Stimulated activated naive CD8-positive, alpha-beta T cell treated with anti-CD3 and anti-CD28 coated beads, Interleukin-15, Interleukin-2, amounts not matched to agents 100 U/mL and 50 U/mL, for 24 hours (primary cell): ENCODE measurements at regions not wholly inside any gene's neighbourhood (a gene's known extent, or its start where the extent isn't known, plus 50 kb on each side); places are given as distances from the start of the nearest gene placed in this dataset.
"Not testable (repeated sequence)": the region's sequence is repeated elsewhere in the genome, so short reads cannot be mapped to it uniquely, and the experiment has no call there.

ENCODE experiments used
- ATAC-seq: fragments of 150-1000 bp; cut with Tn5 transposase; one replicate; pipeline ENCODE4 v1.10.0; 2021
- DNase-seq: peaks from one replicate; pipeline ENCODE4 v3.0.0; 2021

GRCh38 chr19:27821418-27822018, 1391.4 kb downstream of the UQCRFS1 start:
- no peak for DNase-seq
- no peak for ATAC-seq

GRCh38 chr19:27815985-27816384, 1397.0 kb downstream of the UQCRFS1 start:
- no peak for DNase-seq
- no peak for ATAC-seq

GRCh38 chr19:27814834-27815233, 1398.1 kb downstream of the UQCRFS1 start:
- DNase-seq, ATAC-seq: not testable (repeated sequence)

- not testable (repeated sequence) for ATAC-seq, DNase-seq
These were observed 1398.7 kb downstream of the UQCRFS1 start for GRCh38 chr19:27814274-27814673.

GRCh38 chr19:27806471-27807070, 1406.4 kb downstream of the UQCRFS1 start:
- DNase-seq = no peak
- no peak for ATAC-seq

- ATAC-seq (no peak), DNase-seq (no peak)
These were observed 1407.1 kb downstream of the UQCRFS1 start for GRCh38 chr19:27805848-27806247.

GRCh38 chr19:27802293-27802692, 1410.7 kb downstream of the UQCRFS1 start:
- ATAC-seq = not testable (repeated sequence)
- peak; percentile 9 for DNase-seq

GRCh38 chr19:27796540-27796939, 1416.4 kb downstream of the UQCRFS1 start:
- DNase-seq = no peak
- ATAC-seq = no peak

- no peak for ATAC-seq
- DNase-seq = no peak
These were observed 1416.9 kb downstream of the UQCRFS1 start for GRCh38 chr19:27796073-27796472.

GRCh38 chr19:27795369-27795768, 1417.6 kb downstream of the UQCRFS1 start:
- ATAC-seq (no peak), DNase-seq (no peak)

- ATAC-seq = no peak
- DNase-seq = peak; percentile 13
These were observed 1418.4 kb downstream of the UQCRFS1 start for GRCh38 chr19:27794494-27795042.

- ATAC-seq (peak; percentile 98), DNase-seq (peak; percentile 88)
These were observed 1419.1 kb downstream of the UQCRFS1 start for GRCh38 chr19:27793644-27794493.

- DNase-seq (peak; percentile 77), ATAC-seq (peak; percentile 88)
These were observed 1419.8 kb downstream of the UQCRFS1 start for GRCh38 chr19:27793128-27793643.

GRCh38 chr19:27792576-27793127, 1420.3 kb downstream of the UQCRFS1 start:
- no peak for DNase-seq
- no peak for ATAC-seq

GRCh38 chr19:27780367-27781075, 1432.4 kb downstream of the UQCRFS1 start:
- DNase-seq = no peak
- no peak for ATAC-seq

GRCh38 chr19:27779954-27780353, 1433.0 kb downstream of the UQCRFS1 start:
- DNase-seq (no peak), ATAC-seq (no peak)

GRCh38 chr19:27777726-27778125, 1435.2 kb downstream of the UQCRFS1 start:
- ATAC-seq (no peak), DNase-seq (peak; percentile 10)

GRCh38 chr19:27777242-27777641, 1435.7 kb downstream of the UQCRFS1 start:
- ATAC-seq = no peak
- no peak for DNase-seq

- DNase-seq = no peak
- ATAC-seq = no peak
These were observed 1436.4 kb downstream of the UQCRFS1 start for GRCh38 chr19:27776524-27776923.

- DNase-seq = peak; percentile 8
- ATAC-seq = no peak
These were observed 1436.9 kb downstream of the UQCRFS1 start for GRCh38 chr19:27776020-27776419.

GRCh38 chr19:27775395-27775794, 1437.6 kb downstream of the UQCRFS1 start:
- no peak for DNase-seq
- ATAC-seq = no peak

GRCh38 chr19:27774827-27775226, 1438.1 kb downstream of the UQCRFS1 start:
- DNase-seq (peak; percentile 33), ATAC-seq (no peak)
